Ishikawa (cell line): ENCODE measurements at regions not wholly inside any gene's neighbourhood (a gene's known extent, or its start where the extent isn't known, plus 50 kb on each side); places are given as distances from the start of the nearest gene placed in this dataset.

Experiments
- MAX ChIP-seq: IDR thresholded peaks from 2 replicates; pipeline ENCODE4 v1.6.1; 2012
- TF ChIP-seq, protein P1 (sequence below): IDR thresholded peaks from 2 replicates; pipeline ENCODE4 v1.6.1; 2012; ENCODE audit warnings: low read depth, mild to moderate bottlenecking

DNA sequence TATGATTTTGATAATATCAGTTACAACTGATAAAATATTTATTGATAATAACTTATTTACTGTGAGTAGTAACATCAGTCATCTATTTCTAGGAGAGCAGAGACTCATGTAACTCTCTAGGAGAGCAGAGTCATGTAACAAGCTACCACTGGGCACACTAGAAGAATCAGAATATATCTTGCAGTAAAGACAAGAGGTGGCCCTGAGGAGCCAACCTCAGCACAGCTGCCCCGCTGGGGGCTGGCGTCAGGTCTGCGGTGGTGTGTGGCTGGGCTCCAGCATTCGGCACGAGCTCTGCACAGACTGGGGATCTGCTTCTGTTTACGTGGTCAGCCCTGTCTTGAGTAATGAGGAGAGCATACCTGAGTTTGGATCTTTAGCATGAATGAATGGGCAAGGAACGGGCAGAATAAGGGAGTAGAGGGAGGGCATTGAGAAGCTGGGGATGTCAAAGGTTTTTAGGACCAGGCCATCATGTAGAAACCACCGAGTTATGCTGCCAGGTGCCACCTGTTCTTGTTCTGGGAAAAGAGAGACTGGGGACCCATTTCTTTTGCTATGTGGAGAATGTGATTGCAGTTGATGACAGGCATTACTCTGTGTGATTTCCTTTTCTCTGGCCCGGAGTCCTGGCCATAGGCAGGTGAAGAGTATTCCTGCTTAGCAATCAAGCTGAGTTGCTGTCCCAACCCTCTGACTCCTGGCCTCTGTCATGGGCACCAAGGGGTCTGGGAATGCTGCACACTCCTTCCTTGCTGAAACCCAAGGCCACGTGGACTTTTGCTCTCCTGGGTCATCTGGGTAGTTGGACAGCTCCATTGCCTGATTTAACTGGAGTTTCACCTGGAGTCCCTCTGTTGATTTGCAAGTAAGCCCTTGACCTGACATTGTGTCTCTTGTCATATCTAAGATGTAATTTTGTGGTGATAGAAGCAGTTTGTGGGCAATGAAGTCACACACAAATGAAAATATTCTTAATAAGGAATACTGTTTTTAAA, 50.9 kb upstream of the HEPHL1 start:
- TF ChIP-seq MAX: no peak
- TF ChIP-seq, protein P1, sequence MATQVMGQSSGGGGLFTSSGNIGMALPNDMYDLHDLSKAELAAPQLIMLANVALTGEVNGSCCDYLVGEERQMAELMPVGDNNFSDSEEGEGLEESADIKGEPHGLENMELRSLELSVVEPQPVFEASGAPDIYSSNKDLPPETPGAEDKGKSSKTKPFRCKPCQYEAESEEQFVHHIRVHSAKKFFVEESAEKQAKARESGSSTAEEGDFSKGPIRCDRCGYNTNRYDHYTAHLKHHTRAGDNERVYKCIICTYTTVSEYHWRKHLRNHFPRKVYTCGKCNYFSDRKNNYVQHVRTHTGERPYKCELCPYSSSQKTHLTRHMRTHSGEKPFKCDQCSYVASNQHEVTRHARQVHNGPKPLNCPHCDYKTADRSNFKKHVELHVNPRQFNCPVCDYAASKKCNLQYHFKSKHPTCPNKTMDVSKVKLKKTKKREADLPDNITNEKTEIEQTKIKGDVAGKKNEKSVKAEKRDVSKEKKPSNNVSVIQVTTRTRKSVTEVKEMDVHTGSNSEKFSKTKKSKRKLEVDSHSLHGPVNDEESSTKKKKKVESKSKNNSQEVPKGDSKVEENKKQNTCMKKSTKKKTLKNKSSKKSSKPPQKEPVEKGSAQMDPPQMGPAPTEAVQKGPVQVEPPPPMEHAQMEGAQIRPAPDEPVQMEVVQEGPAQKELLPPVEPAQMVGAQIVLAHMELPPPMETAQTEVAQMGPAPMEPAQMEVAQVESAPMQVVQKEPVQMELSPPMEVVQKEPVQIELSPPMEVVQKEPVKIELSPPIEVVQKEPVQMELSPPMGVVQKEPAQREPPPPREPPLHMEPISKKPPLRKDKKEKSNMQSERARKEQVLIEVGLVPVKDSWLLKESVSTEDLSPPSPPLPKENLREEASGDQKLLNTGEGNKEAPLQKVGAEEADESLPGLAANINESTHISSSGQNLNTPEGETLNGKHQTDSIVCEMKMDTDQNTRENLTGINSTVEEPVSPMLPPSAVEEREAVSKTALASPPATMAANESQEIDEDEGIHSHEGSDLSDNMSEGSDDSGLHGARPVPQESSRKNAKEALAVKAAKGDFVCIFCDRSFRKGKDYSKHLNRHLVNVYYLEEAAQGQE: peak; percentile 63
